GM18907 (cell line): ENCODE measurements at regions not wholly inside any gene's neighbourhood (a gene's known extent, or its start where the extent isn't known, plus 50 kb on each side); places are given as distances from the start of the nearest gene placed in this dataset.

Experiments
- ATAC-seq: cut with Tn5 transposase; IDR thresholded peaks from one replicate; pipeline ENCODE4 v1.9.1; 2021; ENCODE audit warnings: mild to moderate bottlenecking, moderate library complexity; ENCODE audit not compliant: unreplicated experiment

- no peak for ATAC-seq
Measured at GRCh38 chr10:8520382-8520781, 465.9 kb downstream of the GATA3 start.

- ATAC-seq = no peak
Measured at GRCh38 chr10:8527773-8528172, 473.3 kb downstream of the GATA3 start.

GRCh38 chr10:8531116-8531515, 476.6 kb downstream of the GATA3 start:
- ATAC-seq = no peak

GRCh38 chr10:8532647-8533046, 478.2 kb downstream of the GATA3 start:
- no peak for ATAC-seq

GRCh38 chr10:8533462-8533861, 479.0 kb downstream of the GATA3 start:
- ATAC-seq = no peak

GRCh38 chr10:8534096-8534495, 479.6 kb downstream of the GATA3 start:
- no peak for ATAC-seq

GRCh38 chr10:8534891-8535290, 480.4 kb downstream of the GATA3 start:
- ATAC-seq = no peak

- ATAC-seq = no peak
Measured at GRCh38 chr10:8539056-8539455, 484.6 kb downstream of the GATA3 start.

GRCh38 chr10:8543361-8544056, 489.0 kb downstream of the GATA3 start:
- ATAC-seq = no peak

GRCh38 chr10:8544057-8544380, 489.5 kb downstream of the GATA3 start:
- no peak for ATAC-seq

GRCh38 chr10:8544500-8544899, 490.0 kb downstream of the GATA3 start:
- no peak for ATAC-seq

- no peak for ATAC-seq
Measured at GRCh38 chr10:8554574-8554973, 500.1 kb downstream of the GATA3 start.

- no peak for ATAC-seq
Measured at GRCh38 chr10:8556321-8556720, 501.8 kb downstream of the GATA3 start.

GRCh38 chr10:8563478-8563877, 509.0 kb downstream of the GATA3 start:
- ATAC-seq = no peak

- no peak for ATAC-seq
Measured at GRCh38 chr10:8566737-8567136, 512.2 kb downstream of the GATA3 start.

- no peak for ATAC-seq
Measured at GRCh38 chr10:8568401-8568800, 513.9 kb downstream of the GATA3 start.

- no peak for ATAC-seq
Measured at GRCh38 chr10:8575620-8576019, 521.1 kb downstream of the GATA3 start.

GRCh38 chr10:8576281-8576680, 521.8 kb downstream of the GATA3 start:
- ATAC-seq = no peak

GRCh38 chr10:8576911-8577310, 522.4 kb downstream of the GATA3 start:
- ATAC-seq = no peak

GRCh38 chr10:8577686-8578085, 523.2 kb downstream of the GATA3 start:
- no peak for ATAC-seq

GRCh38 chr10:8581521-8582225, 527.2 kb downstream of the GATA3 start:
- no peak for ATAC-seq

GRCh38 chr10:8583096-8583495, 528.6 kb downstream of the GATA3 start:
- ATAC-seq = no peak

GRCh38 chr10:8584666-8585065, 530.2 kb downstream of the GATA3 start:
- ATAC-seq = no peak
